Hepatocyte (in vitro differentiated cells): ENCODE measurements at regions not wholly inside any gene's neighbourhood (a gene's known extent, or its start where the extent isn't known, plus 50 kb on each side); places are given as distances from the start of the nearest gene placed in this dataset.

ENCODE experiments used
- DNase-seq: peaks from one replicate; pipeline ENCODE4 v3.0.0-alpha.2; 2016; ENCODE audit warnings: low spot score
- H2AFZ ChIP-seq: fragments of 200-600 bp; sonication (generic); 2 replicates; pipeline ENCODE4 v1.6.0; 2016; ENCODE audit warnings: antibody characterized with exemption, mild to moderate bottlenecking
- H3K27ac ChIP-seq: fragments of 200-600 bp; sonication (generic); 2 replicates; pipeline ENCODE4 v1.5.1; 2016; ENCODE audit warnings: mild to moderate bottlenecking
- H3K27me3 ChIP-seq: fragments of 200-600 bp; sonication (generic); 2 replicates; pipeline ENCODE4 v1.6.1; 2016
- H3K36me3 ChIP-seq: fragments of 200-600 bp; sonication (generic); replicated peaks from 2 replicates; pipeline ENCODE4 v1.5.1; 2016; ENCODE audit warnings: low read depth; ENCODE audit not compliant: insufficient read depth
- H3K4me1 ChIP-seq: fragments of 200-600 bp; sonication (generic); 2 replicates; pipeline ENCODE4 v1.5.1; 2016; ENCODE audit warnings: mild to moderate bottlenecking, moderate library complexity; ENCODE audit not compliant: insufficient read depth
- H3K4me2 ChIP-seq: fragments of 200-600 bp; sonication (generic); 2 replicates; pipeline ENCODE4 v1.6.0; 2016
- H3K4me3 ChIP-seq: fragments of 200-600 bp; sonication (generic); 2 replicates; pipeline ENCODE4 v1.5.1; 2016; ENCODE audit warnings: mild to moderate bottlenecking
- H3K79me2 ChIP-seq: fragments of 200-600 bp; sonication (generic); 2 replicates; pipeline ENCODE4 v1.6.0; 2017; ENCODE audit warnings: mild to moderate bottlenecking
- H3K9me2 ChIP-seq: fragments of 200-600 bp; sonication (generic); replicated peaks from 2 replicates; pipeline ENCODE4 v1.6.0; 2017; ENCODE audit warnings: mild to moderate bottlenecking; ENCODE audit not compliant: insufficient read depth
- H3K9me3 ChIP-seq: fragments of 200-600 bp; sonication (generic); 2 replicates; pipeline ENCODE4 v1.5.1; 2016; ENCODE audit warnings: low read depth, mild to moderate bottlenecking
- H4K20me1 ChIP-seq: fragments of 200-600 bp; sonication (generic); 2 replicates; pipeline ENCODE4 v1.6.0; 2016; ENCODE audit warnings: mild to moderate bottlenecking; ENCODE audit not compliant: insufficient read depth, poor library complexity, severe bottlenecking
- EZH2 ChIP-seq: fragments of 200-600 bp; sonication (generic); IDR thresholded peaks from 2 replicates; pipeline ENCODE4 v1.6.1; 2016; ENCODE audit warnings: antibody characterized with exemption, mild to moderate bottlenecking, borderline replicate concordance
- EZH2phosphoT487 ChIP-seq: fragments of 200-600 bp; sonication (generic); IDR thresholded peaks from one replicate; pipeline ENCODE4 v1.6.1; 2018; ENCODE audit warnings: antibody characterized with exemption, mild to moderate bottlenecking, low read depth, moderate library complexity; ENCODE audit not compliant: unreplicated experiment, severe bottlenecking
- WGBS: methylation state at CpG from one replicate; pipeline ENCODE4 v1.1.6; 2016; ENCODE audit warnings: low lambda C conversion rate; ENCODE audit errors: missing lambda C conversion rate; 5-methylcytosine and 5-hydroxymethylcytosine counted together
- TF ChIP-seq, protein P1 (sequence below): fragments of 200-600 bp; sonication (generic); IDR thresholded peaks from 2 replicates; pipeline ENCODE4 v1.5.1; 2016; ENCODE audit warnings: antibody characterized with exemption, mild to moderate bottlenecking; ENCODE audit not compliant: poor library complexity

DNA sequence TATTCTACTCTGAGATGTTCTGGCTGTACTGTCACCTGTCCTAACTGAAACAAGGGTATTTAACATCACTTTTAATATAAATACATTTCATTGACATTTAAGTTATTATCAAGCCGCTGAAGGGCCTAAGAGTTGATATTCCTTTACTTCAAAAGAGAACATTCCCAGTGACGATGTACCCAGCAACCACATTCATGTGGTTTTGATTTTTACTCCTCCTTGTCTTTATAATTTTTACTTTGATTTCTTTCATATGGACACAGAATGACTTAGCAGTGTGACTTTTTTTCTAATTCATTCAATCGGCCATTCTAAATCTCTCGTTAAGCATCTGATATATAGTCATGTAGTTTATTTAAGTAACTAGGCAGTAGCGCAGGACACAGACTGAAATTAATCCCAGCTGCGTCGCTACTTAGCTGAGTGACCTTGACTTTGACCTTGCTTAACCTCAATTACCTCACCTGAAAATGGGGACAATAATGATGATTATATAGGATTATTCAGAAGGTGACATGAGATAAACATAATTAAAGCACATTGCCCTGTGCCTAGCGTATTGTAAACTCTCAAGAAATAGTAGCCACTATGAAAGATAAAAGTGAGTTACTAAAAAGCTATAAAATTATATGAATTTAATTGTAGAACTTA, 476.6 kb downstream of the SETD4 start:
- Histone ChIP-seq H3K27ac (no peak overlapping the region), H3K4me1 (peaks cover 7% of the 10 kb centered on the region), H3K4me2 (no peak overlapping the region), H2AFZ (no peak overlapping the region), H3K36me3 (no peaks in the 10 kb centered on the region), H3K9me2 (no peaks in the 10 kb centered on the region), H3K9me3 (no peaks in the 10 kb centered on the region), H3K27me3 (peaks cover 3% of the 10 kb centered on the region), H4K20me1 (no peaks in the 10 kb centered on the region), H3K79me2 (no peaks in the 10 kb centered on the region), H3K4me3 (no peak overlapping the region)
- WGBS = 78% methylated on average over 8 of the region's 8 CpGs
- TF ChIP-seq EZH2 (no peak), EZH2phosphoT487 (no peak)
- TF ChIP-seq, protein P1, sequence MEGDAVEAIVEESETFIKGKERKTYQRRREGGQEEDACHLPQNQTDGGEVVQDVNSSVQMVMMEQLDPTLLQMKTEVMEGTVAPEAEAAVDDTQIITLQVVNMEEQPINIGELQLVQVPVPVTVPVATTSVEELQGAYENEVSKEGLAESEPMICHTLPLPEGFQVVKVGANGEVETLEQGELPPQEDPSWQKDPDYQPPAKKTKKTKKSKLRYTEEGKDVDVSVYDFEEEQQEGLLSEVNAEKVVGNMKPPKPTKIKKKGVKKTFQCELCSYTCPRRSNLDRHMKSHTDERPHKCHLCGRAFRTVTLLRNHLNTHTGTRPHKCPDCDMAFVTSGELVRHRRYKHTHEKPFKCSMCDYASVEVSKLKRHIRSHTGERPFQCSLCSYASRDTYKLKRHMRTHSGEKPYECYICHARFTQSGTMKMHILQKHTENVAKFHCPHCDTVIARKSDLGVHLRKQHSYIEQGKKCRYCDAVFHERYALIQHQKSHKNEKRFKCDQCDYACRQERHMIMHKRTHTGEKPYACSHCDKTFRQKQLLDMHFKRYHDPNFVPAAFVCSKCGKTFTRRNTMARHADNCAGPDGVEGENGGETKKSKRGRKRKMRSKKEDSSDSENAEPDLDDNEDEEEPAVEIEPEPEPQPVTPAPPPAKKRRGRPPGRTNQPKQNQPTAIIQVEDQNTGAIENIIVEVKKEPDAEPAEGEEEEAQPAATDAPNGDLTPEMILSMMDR = no peak
- no peak for DNase-seq

DNA sequence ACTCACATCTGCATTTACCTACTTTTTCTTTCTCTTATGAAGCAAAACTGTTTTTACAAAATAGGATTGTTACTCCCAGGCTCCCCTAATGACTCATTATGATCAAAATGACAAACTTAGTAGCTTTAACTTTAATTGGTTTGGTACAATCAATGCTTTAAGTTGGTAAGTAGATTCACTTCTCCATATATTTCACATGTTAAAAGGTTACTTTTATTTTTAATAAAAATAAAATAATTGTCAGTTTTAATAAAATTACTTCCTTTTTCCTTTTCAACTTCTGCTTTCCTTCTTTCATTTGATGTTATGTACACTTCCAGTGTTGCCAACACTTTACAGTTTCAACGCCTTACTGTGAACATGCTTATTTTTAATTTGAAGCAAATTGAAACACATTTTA, 477.6 kb downstream of the SETD4 start:
- TF ChIP-seq, protein P1 = no peak
- TF ChIP-seq EZH2phosphoT487 (no peak), EZH2 (no peak)
- WGBS = 97% methylated on average over 1 of the region's 1 CpG
- Histone ChIP-seq H4K20me1 (no peaks in the 10 kb centered on the region), H3K4me1 (peaks cover 7% of the 10 kb centered on the region), H3K27me3 (peaks cover 3% of the 10 kb centered on the region), H3K4me3 (no peak overlapping the region), H3K79me2 (no peaks in the 10 kb centered on the region), H3K27ac (no peak overlapping the region), H3K4me2 (no peak overlapping the region), H2AFZ (no peak overlapping the region), H3K9me2 (no peaks in the 10 kb centered on the region), H3K36me3 (no peaks in the 10 kb centered on the region), H3K9me3 (no peaks in the 10 kb centered on the region)
- no peak for DNase-seq

DNA sequence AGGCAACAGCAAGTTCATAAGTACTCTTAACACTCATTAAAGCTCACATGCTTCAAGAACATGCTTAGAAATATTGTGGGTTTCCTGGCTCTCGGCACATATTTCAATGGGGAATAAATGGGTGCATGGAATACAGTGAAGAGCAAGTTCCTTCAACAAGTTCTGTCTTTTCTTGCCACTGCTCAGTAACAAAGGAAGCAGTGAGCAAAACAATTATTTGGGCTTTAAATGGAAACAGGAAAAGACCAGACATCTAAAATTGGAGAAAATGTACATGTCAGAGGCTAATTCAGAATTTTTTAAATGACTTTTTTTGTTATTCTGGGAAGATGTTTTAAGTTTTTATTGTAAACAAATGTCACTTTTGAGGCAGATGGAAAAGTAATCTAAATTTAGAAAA, 478.7 kb downstream of the SETD4 start:
- Histone ChIP-seq H3K4me1 (peaks cover 7% of the 10 kb centered on the region), H3K9me3 (no peaks in the 10 kb centered on the region), H3K9me2 (no peaks in the 10 kb centered on the region), H3K79me2 (no peaks in the 10 kb centered on the region), H3K36me3 (no peaks in the 10 kb centered on the region), H3K4me2 (no peak overlapping the region), H4K20me1 (no peaks in the 10 kb centered on the region), H3K27me3 (peaks cover 3% of the 10 kb centered on the region), H3K4me3 (no peak overlapping the region), H2AFZ (no peak overlapping the region), H3K27ac (no peak overlapping the region)
- TF ChIP-seq, protein P1 = no peak
- TF ChIP-seq EZH2phosphoT487 (no peak), EZH2 (no peak)
- 85% methylated on average over 1 of the region's 1 CpG for WGBS
- DNase-seq = no peak
